Ishikawa (cell line): ENCODE measurements at regions not wholly inside any gene's neighbourhood (a gene's known extent, or its start where the extent isn't known, plus 50 kb on each side); places are given as distances from the start of the nearest gene placed in this dataset.

Source experiments
- CEBPB ChIP-seq: IDR thresholded peaks from 2 replicates; pipeline ENCODE4 v1.6.1; 2012
- CREB1 ChIP-seq: IDR thresholded peaks from 2 replicates; pipeline ENCODE4 v1.6.1; 2012; ENCODE audit warnings: low read depth
- EGR1 ChIP-seq: IDR thresholded peaks from 2 replicates; pipeline ENCODE4 v1.6.1; 2012
- EP300 ChIP-seq: IDR thresholded peaks from 2 replicates; pipeline ENCODE4 v1.6.1; 2012; ENCODE audit warnings: borderline replicate concordance
- FOXM1 ChIP-seq: IDR thresholded peaks from 2 replicates; pipeline ENCODE4 v1.6.1; 2012; ENCODE audit warnings: low read depth, borderline replicate concordance
- MAX ChIP-seq: IDR thresholded peaks from 2 replicates; pipeline ENCODE4 v1.6.1; 2012
- NFIC ChIP-seq: IDR thresholded peaks from 2 replicates; pipeline ENCODE4 v1.6.1; 2012
- RAD21 ChIP-seq: IDR thresholded peaks from 2 replicates; pipeline ENCODE4 v1.6.1; 2012; ENCODE audit warnings: low read depth
- REST ChIP-seq: IDR thresholded peaks from 2 replicates; pipeline ENCODE4 v1.6.1; 2012; ENCODE audit warnings: low read depth, mild to moderate bottlenecking
- TAF1 ChIP-seq: IDR thresholded peaks from 2 replicates; pipeline ENCODE4 v1.6.1; 2012; ENCODE audit warnings: low read depth, mild to moderate bottlenecking
- TCF12 ChIP-seq: IDR thresholded peaks from 2 replicates; pipeline ENCODE4 v1.6.1; 2012; ENCODE audit warnings: low read depth
- TEAD4 ChIP-seq: IDR thresholded peaks from 2 replicates; pipeline ENCODE4 v1.6.1; 2012
- USF1 ChIP-seq: IDR thresholded peaks from 2 replicates; pipeline ENCODE4 v1.6.1; 2012
- YY1 ChIP-seq: IDR thresholded peaks from 2 replicates; pipeline ENCODE4 v1.6.1; 2012; ENCODE audit warnings: low read depth
- ZBTB7A ChIP-seq: IDR thresholded peaks from 2 replicates; pipeline ENCODE4 v1.6.1; 2012; ENCODE audit warnings: low read depth

GRCh38 chr3:84600703-84601225 lies 358.0 kb upstream of the CADM2 start:
- TF ChIP-seq MAX (no peak), USF1 (no peak), REST (no peak), CREB1 (no peak), NFIC (no peak), RAD21 (no peak), EP300 (no peak), EGR1 (no peak), TEAD4 (no peak), YY1 (no peak), TCF12 (no peak), ZBTB7A (no peak), FOXM1 (no peak), TAF1 (no peak), CEBPB (no peak)

GRCh38 chr3:84601303-84601702 lies 357.5 kb upstream of the CADM2 start:
- no peak for TF ChIP-seq EGR1
- no peak for TF ChIP-seq TCF12
- no peak for TF ChIP-seq RAD21
- no peak for TF ChIP-seq EP300
- no peak for TF ChIP-seq FOXM1
- TF ChIP-seq CREB1, result no peak
- TF ChIP-seq MAX, result no peak
- no peak for TF ChIP-seq TEAD4
- no peak for TF ChIP-seq CEBPB
- TF ChIP-seq TAF1, result no peak
- TF ChIP-seq ZBTB7A, result no peak
- no peak for TF ChIP-seq YY1
- no peak for TF ChIP-seq REST
- TF ChIP-seq NFIC, result no peak

GRCh38 chr3:84621823-84622222 lies 337.0 kb upstream of the CADM2 start:
- no peak for TF ChIP-seq YY1
- TF ChIP-seq TAF1, result no peak
- TF ChIP-seq ZBTB7A, result no peak
- TF ChIP-seq RAD21, result no peak
- TF ChIP-seq CREB1, result no peak
- TF ChIP-seq NFIC, result no peak
- no peak for TF ChIP-seq EP300
- no peak for TF ChIP-seq MAX
- TF ChIP-seq TEAD4, result no peak
- no peak for TF ChIP-seq EGR1
- no peak for TF ChIP-seq CEBPB
- no peak for TF ChIP-seq TCF12

GRCh38 chr3:84634668-84635067 lies 324.1 kb upstream of the CADM2 start:
- TF ChIP-seq USF1, result no peak
- no peak for TF ChIP-seq CEBPB
- TF ChIP-seq TCF12, result no peak
- TF ChIP-seq TEAD4, result no peak
- no peak for TF ChIP-seq REST
- no peak for TF ChIP-seq YY1
- no peak for TF ChIP-seq RAD21
- TF ChIP-seq NFIC, result no peak
